ENCODE measurements at regions not wholly inside any gene's neighbourhood (a gene's known extent, or its start where the extent isn't known, plus 50 kb on each side); places are given as distances from the start of the nearest gene placed in this dataset.
"Not testable (repeated sequence)": the region's sequence is repeated elsewhere in the genome, so short reads cannot be mapped to it uniquely, and the experiment has no call there.

DNA sequence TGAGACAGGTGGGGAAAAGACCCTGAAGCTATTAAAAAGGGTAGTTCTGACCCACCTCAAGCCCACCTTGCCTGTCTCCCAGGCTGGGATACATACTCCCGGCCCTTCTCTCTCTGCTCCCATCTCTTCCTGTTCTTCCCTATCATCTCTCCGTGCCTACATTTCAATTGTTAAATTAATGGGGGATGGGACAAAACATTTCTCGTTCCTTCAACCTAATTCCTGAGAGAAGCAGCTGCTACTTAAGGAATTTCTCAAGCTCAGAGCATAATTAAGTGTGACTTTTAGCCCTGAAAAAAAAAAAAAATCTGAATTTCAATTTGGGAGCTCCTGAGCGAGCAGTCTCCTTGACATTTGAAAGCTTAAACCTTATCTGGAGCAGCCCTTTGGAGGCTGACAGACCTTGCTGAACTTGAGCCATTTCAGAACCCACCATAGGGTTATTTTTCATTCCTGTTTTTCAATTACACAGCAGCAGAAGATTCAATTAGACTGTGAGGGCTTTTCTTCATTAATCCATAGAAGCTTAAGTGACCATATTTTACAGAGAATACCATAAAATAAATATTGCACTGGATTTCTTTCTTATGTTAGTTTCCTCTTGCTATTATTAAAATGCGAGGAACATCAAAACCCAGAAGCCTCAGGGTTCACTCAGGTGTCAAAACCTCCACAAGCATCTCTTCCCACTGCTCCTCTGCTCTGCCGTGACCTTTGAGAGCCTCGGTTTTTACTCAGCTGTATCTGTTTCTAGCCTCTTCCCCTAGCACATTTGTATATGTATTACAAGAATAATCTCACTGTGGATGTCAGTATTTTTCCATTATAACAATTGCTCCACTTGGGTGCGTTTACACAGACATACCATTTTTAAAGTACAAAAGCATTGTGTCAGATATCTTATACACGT lies 125.7 kb downstream of the B3GNT2 start:
- H3K4me3 ChIP-seq: no peak overlapping the region
- no peaks in the 10 kb centered on the region for H3K36me3 ChIP-seq
- TF ChIP-seq POLR2A (IDR thresholded peaks at IDR 0.05) (no peak), CTCF (IDR thresholded peaks at IDR 0.05) (no peak)
- no peaks in the 10 kb centered on the region for H3K9me3 ChIP-seq
- no peaks in the 10 kb centered on the region for H3K27me3 ChIP-seq
- no peak for DNase-seq
- H3K27ac ChIP-seq: no peak overlapping the region
- no peaks in the 10 kb centered on the region for H3K4me1 ChIP-seq

GRCh38 chr2:62320657-62321357 lies 124.9 kb downstream of the B3GNT2 start:
- no peaks in the 10 kb centered on the region for H3K36me3 ChIP-seq
- H3K4me1 ChIP-seq: no peaks in the 10 kb centered on the region
- DNase-seq: no peak

DNA sequence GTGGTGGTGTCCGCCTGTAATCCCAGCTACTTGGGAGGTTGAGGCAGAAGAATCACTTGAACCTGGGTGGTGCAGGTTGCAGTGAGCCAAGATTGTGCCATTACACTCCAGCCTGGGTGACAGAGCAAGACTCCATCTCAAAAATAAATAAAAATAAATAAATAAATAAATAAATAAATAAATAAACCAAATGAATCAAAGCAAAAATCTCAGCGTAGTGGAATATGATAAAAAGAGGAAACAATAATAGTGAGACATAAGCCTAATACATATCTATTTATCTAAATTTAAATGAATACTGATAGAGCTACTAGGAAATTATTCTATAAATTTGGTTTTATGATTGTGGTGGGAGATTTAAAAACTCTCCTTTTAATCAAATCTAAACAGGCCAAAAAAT lies 124.2 kb downstream of the B3GNT2 start:
- not testable (repeated sequence) for H3K27me3 ChIP-seq, H3K27ac ChIP-seq, H3K9me3 ChIP-seq, DNase-seq, H3K36me3 ChIP-seq, H3K4me1 ChIP-seq, H3K4me3 ChIP-seq

More at GRCh38 chr2:62320657-62321357, 124.9 kb downstream of the B3GNT2 start:
- TF ChIP-seq POLR2A (IDR thresholded peaks at IDR 0.05) (no peak), CTCF (IDR thresholded peaks at IDR 0.05) (no peak)
- H3K27ac ChIP-seq: no peak overlapping the region
- H3K27me3 ChIP-seq: no peaks in the 10 kb centered on the region
- H3K4me3 ChIP-seq: no peak overlapping the region
- H3K9me3 ChIP-seq: no peaks in the 10 kb centered on the region

DNA sequence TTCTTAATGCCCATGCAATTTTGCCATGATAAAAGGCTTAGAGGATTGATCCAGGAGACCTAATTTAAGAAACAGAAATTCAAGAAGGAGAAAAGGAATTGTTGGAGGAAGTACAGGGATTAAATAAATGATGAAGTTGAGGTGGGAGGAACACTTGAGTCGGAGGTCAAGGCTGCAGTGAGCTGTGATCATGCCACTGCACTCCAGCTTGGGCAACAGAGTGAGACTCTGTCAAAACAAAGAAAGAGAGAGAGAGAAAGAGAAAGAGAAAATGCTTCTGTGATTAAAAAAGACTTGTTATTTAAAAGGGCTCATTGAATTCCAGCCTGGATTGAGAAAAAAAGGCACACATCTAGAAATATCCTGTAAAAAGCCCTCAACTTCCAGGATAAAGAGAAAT lies 123.2 kb downstream of the B3GNT2 start:
- DNase-seq: no peak
- no peaks in the 10 kb centered on the region for H3K36me3 ChIP-seq
- no peaks in the 10 kb centered on the region for H3K27me3 ChIP-seq
- H3K27ac ChIP-seq: no peak overlapping the region
- TF ChIP-seq CTCF (IDR thresholded peaks at IDR 0.05): no peak
- no peak for TF ChIP-seq POLR2A (IDR thresholded peaks at IDR 0.05)
- no peaks in the 10 kb centered on the region for H3K4me1 ChIP-seq
- H3K9me3 ChIP-seq: no peaks in the 10 kb centered on the region
- no peak overlapping the region for H3K4me3 ChIP-seq

- H3K27ac ChIP-seq: no peak overlapping the region
- no peak overlapping the region for H3K4me3 ChIP-seq
- no peak for DNase-seq
- H3K36me3 ChIP-seq: no peaks in the 10 kb centered on the region
- TF ChIP-seq CTCF (IDR thresholded peaks at IDR 0.05) (no peak), POLR2A (IDR thresholded peaks at IDR 0.05) (no peak)
- H3K9me3 ChIP-seq: no peaks in the 10 kb centered on the region
- no peaks in the 10 kb centered on the region for H3K27me3 ChIP-seq
- no peaks in the 10 kb centered on the region for H3K4me1 ChIP-seq
These were observed 119.6 kb downstream of the B3GNT2 start for GRCh38 chr2:62315476-62315875.

- no peak for DNase-seq
- no peak for TF ChIP-seq POLR2A (IDR thresholded peaks at IDR 0.05)
- TF ChIP-seq CTCF (IDR thresholded peaks at IDR 0.05): no peak
- H3K36me3 ChIP-seq: no peaks in the 10 kb centered on the region
These were observed 118.4 kb downstream of the B3GNT2 start for GRCh38 chr2:62314291-62314690.

More at GRCh38 chr2:62314291-62314690, 118.4 kb downstream of the B3GNT2 start:
- Histone ChIP-seq H3K4me3 (no peak overlapping the region), H3K27me3 (no peaks in the 10 kb centered on the region), H3K9me3 (no peaks in the 10 kb centered on the region), H3K4me1 (peaks cover 0 to 6% (median 0%) of the 10 kb centered on the region in 4 donors), H3K27ac (peak overlapping the region in 1 of 4 donors; percentile 25)

All from Peyer's patch (tissue), 4 donors.